A549 (cell line): ENCODE measurements at regions not wholly inside any gene's neighbourhood (a gene's known extent, or its start where the extent isn't known, plus 50 kb on each side); places are given as distances from the start of the nearest gene placed in this dataset.

Source experiments
- ATAC-seq, 2 experiments: fragments of 200-7000 bp in 1 of 2; fragments of >200 bp in 1 of 2; cut with Nextera tagmentation in 1 of 2; cut with Tn5 transposase in 1 of 2; 3 replicates each; pipeline versions ENCODE4 v1.8.0 to v1.9.1; 2018 to 2020; ENCODE audit warnings: mild to moderate bottlenecking in 1 of 2, moderate library complexity in 1 of 2
- CTCF ChIA-PET: fragments of 300-600 bp; sonication (Branson Sonifier 250); formaldehyde crosslinking; extraction: SDS; loops from one replicate; lab custom pipeline; 2021; ENCODE audit warnings: antibody characterized with exemption, inconsistent platforms; lab: Yijun Ruan, JAX
- POLR2A ChIA-PET: fragments of 350-600 bp; formaldehyde crosslinking; extraction: SDS; loops from one replicate; lab custom pipeline; 2021; ENCODE audit warnings: antibody characterized with exemption, inconsistent platforms; lab: Yijun Ruan, JAX
- DNase-seq, 2 experiments: peaks; one replicate each; pipeline versions ENCODE4 v3.0.0 to v3.0.0-alpha.2; 2011 to 2016; ENCODE audit warnings: low read depth in 1 of 2, low spot score in 1 of 2
- FAIRE-seq: peaks from 2 replicates; lab custom pipeline; 2011; peaks lifted over from hg19 to GRCh38; lab: Jason Lieb, UNC
- H3K27ac ChIP-seq, 2 experiments: fragments of >200 bp; sonication (Bioruptor Twin); formaldehyde crosslinking; 3 replicates each; pipeline ENCODE4 v1.5.1; 2016 to 2017
- H3K4me1 ChIP-seq: fragments of >200 bp; sonication (Bioruptor Twin); formaldehyde crosslinking; 3 replicates; pipeline ENCODE4 v1.6.1; 2016
- H3K4me2 ChIP-seq: fragments of >200 bp; sonication (Bioruptor Twin); formaldehyde crosslinking; 3 replicates; pipeline ENCODE4 v1.6.1; 2016
- H3K4me3 ChIP-seq: fragments of >200 bp; sonication (Bioruptor Twin); formaldehyde crosslinking; 3 replicates; pipeline ENCODE4 v1.5.1; 2016
- H3K9me3 ChIP-seq: fragments of >200 bp; sonication (Bioruptor Twin); formaldehyde crosslinking; 3 replicates; pipeline ENCODE4 v1.6.1; 2016
- BCL3 ChIP-seq: fragments of >200 bp; sonication (Bioruptor Twin); formaldehyde crosslinking; IDR thresholded peaks from 3 replicates; pipeline ENCODE4 v1.6.1; 2016
- CEBPB ChIP-seq, 2 experiments: fragments of >200 bp in 1 of 2; sonication (Bioruptor Twin) in 1 of 2; formaldehyde crosslinking in 1 of 2; IDR thresholded peaks; 2 replicates each; pipeline ENCODE4 v1.6.1; 2012 to 2016
- CHD4 ChIP-seq: fragments of 200-600 bp; sonication (generic); IDR thresholded peaks from 2 replicates; pipeline ENCODE4 v1.6.1; 2016; ENCODE audit warnings: antibody characterized with exemption, mild to moderate bottlenecking, borderline replicate concordance
- EHMT2 ChIP-seq: fragments of 200-600 bp; sonication (generic); IDR thresholded peaks from 2 replicates; pipeline ENCODE4 v1.6.1; 2016; ENCODE audit warnings: antibody characterized with exemption, low read depth, mild to moderate bottlenecking, moderate library complexity
- EP300 ChIP-seq, 2 experiments: fragments of >200 bp; sonication (Bioruptor Twin); formaldehyde crosslinking; IDR thresholded peaks; 2 replicates in 1 of 2; 3 replicates in 1 of 2; pipeline ENCODE4 v1.6.1; 2016 to 2017
- ESRRA ChIP-seq: fragments of 150-350 bp; IDR thresholded peaks from 2 replicates; pipeline ENCODE4 v1.6.1; 2014; ENCODE audit warnings: mild to moderate bottlenecking, low read length, borderline replicate concordance
- FOXS1 ChIP-seq: fragments of 250-450 bp; sonication (Bioruptor Pico); IDR thresholded peaks from 2 replicates; pipeline ENCODE4 v1.5.0; 2020; ENCODE audit warnings: mild to moderate bottlenecking, moderate library complexity
- GATA3 ChIP-seq: IDR thresholded peaks from 2 replicates; pipeline ENCODE4 v1.6.1; 2012; ENCODE audit warnings: borderline replicate concordance
- HEYL ChIP-seq: fragments of 250-450 bp; sonication (Bioruptor Pico); IDR thresholded peaks from 2 replicates; pipeline ENCODE4 v1.8.0; 2021; ENCODE audit warnings: mild to moderate bottlenecking, moderate library complexity
- HOXB13 ChIP-seq: fragments of 250-450 bp; sonication (Bioruptor Pico); IDR thresholded peaks from 2 replicates; pipeline ENCODE4 v1.5.0; 2020; ENCODE audit warnings: low read depth, mild to moderate bottlenecking, moderate library complexity
- JUN ChIP-seq, 2 experiments: fragments of >200 bp; sonication (Bioruptor Twin); formaldehyde crosslinking; IDR thresholded peaks; 2 replicates in 1 of 2; 3 replicates in 1 of 2; pipeline ENCODE4 v1.6.1; 2016 to 2017
- JUNB ChIP-seq: fragments of >200 bp; sonication (Bioruptor Twin); formaldehyde crosslinking; IDR thresholded peaks from 2 replicates; pipeline ENCODE4 v1.6.1; 2016
- KDM1A ChIP-seq: fragments of 200-600 bp; sonication (generic); IDR thresholded peaks from 2 replicates; pipeline ENCODE4 v1.6.1; 2016; ENCODE audit warnings: low read depth, mild to moderate bottlenecking
- KDM5A ChIP-seq: fragments of 200-600 bp; sonication (generic); IDR thresholded peaks from 2 replicates; pipeline ENCODE4 v1.6.1; 2016; ENCODE audit warnings: antibody characterized with exemption, mild to moderate bottlenecking
- MAZ ChIP-seq: fragments of 150-350 bp; IDR thresholded peaks from 2 replicates; pipeline ENCODE4 v1.6.1; 2014; ENCODE audit warnings: antibody characterized with exemption, low read depth, low read length, borderline replicate concordance
- MYC ChIP-seq: IDR thresholded peaks from 2 replicates; pipeline ENCODE4 v1.6.1; 2012; ENCODE audit warnings: mild to moderate bottlenecking, inconsistent platforms, low read length, improper control_type of control experiment, borderline replicate concordance
- NPAS2 ChIP-seq: fragments of 250-450 bp; sonication (Bioruptor Pico); IDR thresholded peaks from 2 replicates; pipeline ENCODE4 v1.8.0; 2022; ENCODE audit warnings: mild to moderate bottlenecking, moderate library complexity, borderline replicate concordance
- RARB ChIP-seq: fragments of 250-450 bp; sonication (Bioruptor Pico); IDR thresholded peaks from 2 replicates; pipeline ENCODE4 v1.8.0; 2021; ENCODE audit warnings: mild to moderate bottlenecking, moderate library complexity
- RFX5 ChIP-seq: fragments of 450-650 bp; IDR thresholded peaks from 2 replicates; pipeline ENCODE4 v1.7.1; 2014; ENCODE audit warnings: antibody characterized with exemption, mild to moderate bottlenecking, moderate library complexity
- RNF2 ChIP-seq: fragments of 200-600 bp; sonication (generic); IDR thresholded peaks from 2 replicates; pipeline ENCODE4 v1.6.1; 2016; ENCODE audit warnings: low read depth, mild to moderate bottlenecking, antibody characterized with exemption, moderate library complexity, borderline replicate concordance
- SMC3 ChIP-seq: fragments of >200 bp; sonication (Bioruptor Twin); formaldehyde crosslinking; IDR thresholded peaks from 3 replicates; pipeline ENCODE4 v1.6.1; 2018; ENCODE audit warnings: inconsistent platforms
- SREBF2 ChIP-seq: fragments of 450-650 bp; IDR thresholded peaks from 2 replicates; pipeline ENCODE4 v1.6.1; 2014; ENCODE audit warnings: mild to moderate bottlenecking, moderate library complexity
- TP53 ChIP-seq: fragments of 250-450 bp; sonication (Bioruptor Pico); IDR thresholded peaks from 2 replicates; pipeline ENCODE4 v1.5.0; 2021; ENCODE audit warnings: mild to moderate bottlenecking, moderate library complexity
- ZFP36 ChIP-seq: fragments of 450-650 bp; IDR thresholded peaks from 2 replicates; pipeline ENCODE4 v1.6.1; 2014; ENCODE audit warnings: borderline replicate concordance; ENCODE audit not compliant: partially characterized antibody
- ZSCAN20 ChIP-seq: fragments of 250-450 bp; sonication (Bioruptor Pico); IDR thresholded peaks from 2 replicates; pipeline ENCODE4 v1.8.0; 2022; ENCODE audit warnings: mild to moderate bottlenecking, moderate library complexity
- WGBS: methylation state at CpG from one replicate; pipeline ENCODE4 v1.1.6; 2017; ENCODE audit errors: missing lambda C conversion rate; 5-methylcytosine and 5-hydroxymethylcytosine counted together
- TF ChIP-seq, protein P1 (sequence below): IDR thresholded peaks from 2 replicates; pipeline ENCODE4 v1.6.1; 2012
- TF ChIP-seq, protein P2 (sequence below): fragments of 150-350 bp; IDR thresholded peaks from 2 replicates; pipeline ENCODE4 v1.6.1; 2014; ENCODE audit warnings: low read depth, mild to moderate bottlenecking, low read length
- TF ChIP-seq, protein P3 (sequence below): fragments of 250-450 bp; sonication (Bioruptor Pico); IDR thresholded peaks from 2 replicates; pipeline ENCODE4 v1.5.0; 2020; ENCODE audit warnings: low read depth, mild to moderate bottlenecking, moderate library complexity

DNA sequence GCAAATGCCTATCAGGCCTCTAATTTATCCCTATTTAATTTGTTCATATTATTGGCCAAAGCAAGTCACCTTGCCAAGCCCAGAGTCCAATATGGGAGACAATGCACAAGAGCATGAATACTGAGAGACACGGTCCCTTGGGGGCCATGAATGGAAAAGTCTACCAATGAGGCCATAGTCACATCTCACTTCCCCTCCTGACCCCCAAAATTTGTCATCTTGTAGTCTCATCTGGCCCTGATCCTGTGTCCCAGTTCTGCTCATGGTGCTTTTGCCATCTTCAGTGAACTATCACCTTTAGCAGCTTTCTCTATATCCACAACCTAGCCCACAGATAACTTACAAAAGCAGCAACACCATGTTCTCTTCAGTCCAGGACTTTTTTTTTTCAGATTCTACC is 302.7 kb upstream of the MGAT5 start:
- Histone ChIP-seq H3K4me3 (no peak overlapping the region), H3K9me3 (no peaks in the 10 kb centered on the region), H3K4me1 (no peaks in the 10 kb centered on the region), H3K4me2 (no peak overlapping the region), H3K27ac (no peak overlapping the region)
- ATAC-seq (no peak), FAIRE-seq (no peak), DNase-seq (no peak)
- ChIA-PET POLR2A (no interaction called here), CTCF (no interaction called here)
- no peak for TF ChIP-seq SREBF2
- TF ChIP-seq KDM5A, result no peak
- TF ChIP-seq ZSCAN20 (CRISPR knock-in tag), result no peak
- TF ChIP-seq HOXB13, result no peak
- TF ChIP-seq JUN (IDR thresholded peaks at IDR 0.05), result no peak
- no peak for TF ChIP-seq MYC
- TF ChIP-seq JUNB, result no peak
- TF ChIP-seq KDM1A, result no peak
- TF ChIP-seq GATA3, result no peak
- TF ChIP-seq CEBPB (IDR thresholded peaks at IDR 0.05), result no peak
- 0% methylated on average over 1 of the region's 1 CpG for WGBS

GRCh38 chr2:133952420-133952819 is 301.5 kb upstream of the MGAT5 start:
- Histone ChIP-seq H3K4me2 (no peak overlapping the region), H3K27ac (no peak overlapping the region), H3K4me3 (no peak overlapping the region), H3K9me3 (no peaks in the 10 kb centered on the region), H3K4me1 (no peaks in the 10 kb centered on the region)
- ATAC-seq, result no peak
- ChIA-PET POLR2A (no interaction called here), CTCF (interaction anchor here (0.7 to 1.0 kb wide), 2 partner anchors 12 to 66 kb away, joined by 3 read pairs; no protein-coding TSS in a partner anchor)
- FAIRE-seq, result no peak
- TF ChIP-seq CHD4 (no peak), SMC3 (no peak), CEBPB (IDR thresholded peaks at IDR 0.05) (no peak), EP300 (IDR thresholded peaks at IDR 0.05) (no peak), ESRRA (no peak)
- WGBS, result 20% methylated on average over 2 of the region's 2 CpGs
- no peak for DNase-seq

- FAIRE-seq, result no peak
- 25% methylated on average over 4 of the region's 4 CpGs for WGBS
- POLR2A ChIA-PET, result no interaction called here
Measured at GRCh38 chr2:133952896-133953295, 301.0 kb upstream of the MGAT5 start.

DNA sequence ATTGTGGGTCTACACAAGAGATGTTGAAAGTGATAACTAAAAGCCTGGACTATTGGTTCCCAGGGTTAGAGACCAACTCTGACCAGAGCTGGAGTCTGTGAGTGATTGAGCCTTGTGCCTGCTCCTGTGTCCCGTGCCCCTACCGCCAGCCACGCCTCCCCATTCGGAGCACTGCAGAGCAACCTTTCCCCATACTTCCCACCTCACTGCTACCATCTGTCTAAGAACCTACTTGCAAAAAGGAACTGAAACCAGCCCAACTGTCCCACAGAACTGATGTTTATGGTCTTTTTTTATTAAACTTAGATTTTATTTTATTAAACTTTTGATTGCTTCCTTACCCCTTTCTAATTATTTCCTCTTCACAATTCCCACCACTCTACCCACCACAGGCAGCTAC is 300.3 kb upstream of the MGAT5 start:
- CTCF ChIA-PET, result interaction anchor here (1.0 kb wide), 1 partner anchor 67 kb away, joined by 3 read pairs; no protein-coding TSS in a partner anchor
- no peaks in the 10 kb centered on the region for H3K4me1 ChIP-seq
- no peak overlapping the region for H3K4me3 ChIP-seq
- no peak for FAIRE-seq
- DNase-seq, result no peak
- H3K9me3 ChIP-seq, result no peaks in the 10 kb centered on the region
- no peak overlapping the region for H3K4me2 ChIP-seq
- POLR2A ChIA-PET, result no interaction called here
- H3K27ac ChIP-seq, result no peak overlapping the region
- no peak for ATAC-seq
- 77% methylated on average over 4 of the region's 4 CpGs for WGBS
- TF ChIP-seq RNF2, result no peak
- no peak for TF ChIP-seq HEYL
- TF ChIP-seq, protein P1, sequence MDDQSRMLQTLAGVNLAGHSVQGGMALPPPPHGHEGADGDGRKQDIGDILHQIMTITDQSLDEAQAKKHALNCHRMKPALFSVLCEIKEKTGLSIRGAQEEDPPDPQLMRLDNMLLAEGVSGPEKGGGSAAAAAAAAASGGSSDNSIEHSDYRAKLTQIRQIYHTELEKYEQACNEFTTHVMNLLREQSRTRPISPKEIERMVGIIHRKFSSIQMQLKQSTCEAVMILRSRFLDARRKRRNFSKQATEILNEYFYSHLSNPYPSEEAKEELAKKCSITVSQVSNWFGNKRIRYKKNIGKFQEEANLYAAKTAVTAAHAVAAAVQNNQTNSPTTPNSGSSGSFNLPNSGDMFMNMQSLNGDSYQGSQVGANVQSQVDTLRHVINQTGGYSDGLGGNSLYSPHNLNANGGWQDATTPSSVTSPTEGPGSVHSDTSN, result no peak
- no peak for TF ChIP-seq RARB (CRISPR knock-in tag)
- TF ChIP-seq EHMT2, result no peak
- TF ChIP-seq SMC3, result no peak
- TF ChIP-seq MAZ, result no peak
- TF ChIP-seq KDM5A, result no peak
- TF ChIP-seq TP53 (CRISPR knock-in tag), result no peak
- TF ChIP-seq JUN (IDR thresholded peaks at IDR 0.05), result no peak
- no peak for TF ChIP-seq NPAS2
- TF ChIP-seq RFX5, result no peak
- TF ChIP-seq, protein P2, sequence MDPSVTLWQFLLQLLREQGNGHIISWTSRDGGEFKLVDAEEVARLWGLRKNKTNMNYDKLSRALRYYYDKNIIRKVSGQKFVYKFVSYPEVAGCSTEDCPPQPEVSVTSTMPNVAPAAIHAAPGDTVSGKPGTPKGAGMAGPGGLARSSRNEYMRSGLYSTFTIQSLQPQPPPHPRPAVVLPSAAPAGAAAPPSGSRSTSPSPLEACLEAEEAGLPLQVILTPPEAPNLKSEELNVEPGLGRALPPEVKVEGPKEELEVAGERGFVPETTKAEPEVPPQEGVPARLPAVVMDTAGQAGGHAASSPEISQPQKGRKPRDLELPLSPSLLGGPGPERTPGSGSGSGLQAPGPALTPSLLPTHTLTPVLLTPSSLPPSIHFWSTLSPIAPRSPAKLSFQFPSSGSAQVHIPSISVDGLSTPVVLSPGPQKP, result no peak
- TF ChIP-seq CEBPB (IDR thresholded peaks at IDR 0.05), result no peak
- TF ChIP-seq SREBF2, result no peak
- no peak for TF ChIP-seq FOXS1 (CRISPR knock-in tag)

More at GRCh38 chr2:133952896-133953295, 301.0 kb upstream of the MGAT5 start:
- Histone ChIP-seq H3K4me1 (no peaks in the 10 kb centered on the region), H3K27ac (no peak overlapping the region), H3K9me3 (no peaks in the 10 kb centered on the region), H3K4me3 (no peak overlapping the region), H3K4me2 (no peak overlapping the region)
- TF ChIP-seq, protein P3, sequence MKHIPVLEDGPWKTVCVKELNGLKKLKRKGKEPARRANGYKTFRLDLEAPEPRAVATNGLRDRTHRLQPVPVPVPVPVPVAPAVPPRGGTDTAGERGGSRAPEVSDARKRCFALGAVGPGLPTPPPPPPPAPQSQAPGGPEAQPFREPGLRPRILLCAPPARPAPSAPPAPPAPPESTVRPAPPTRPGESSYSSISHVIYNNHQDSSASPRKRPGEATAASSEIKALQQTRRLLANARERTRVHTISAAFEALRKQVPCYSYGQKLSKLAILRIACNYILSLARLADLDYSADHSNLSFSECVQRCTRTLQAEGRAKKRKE (CRISPR knock-in tag), result no peak
- no peak for TF ChIP-seq BCL3
- TF ChIP-seq SREBF2, result no peak
- no peak for TF ChIP-seq NPAS2
- no peak for TF ChIP-seq ZFP36
- no peak for DNase-seq
- CTCF ChIA-PET, result interaction anchor here (1.0 kb wide), 1 partner anchor 66 kb away, joined by 3 read pairs; no protein-coding TSS in a partner anchor
- ATAC-seq, result no peak
